GM21786 (cell line): ENCODE measurements at regions not wholly inside any gene's neighbourhood (a gene's known extent, or its start where the extent isn't known, plus 50 kb on each side); places are given as distances from the start of the nearest gene placed in this dataset.
"Not testable (repeated sequence)": the region's sequence is repeated elsewhere in the genome, so short reads cannot be mapped to it uniquely, and the experiment has no call there.

Experiments
- ATAC-seq: cut with Tn5 transposase; IDR thresholded peaks from one replicate; pipeline ENCODE4 v1.9.1; 2021; ENCODE audit not compliant: unreplicated experiment

DNA sequence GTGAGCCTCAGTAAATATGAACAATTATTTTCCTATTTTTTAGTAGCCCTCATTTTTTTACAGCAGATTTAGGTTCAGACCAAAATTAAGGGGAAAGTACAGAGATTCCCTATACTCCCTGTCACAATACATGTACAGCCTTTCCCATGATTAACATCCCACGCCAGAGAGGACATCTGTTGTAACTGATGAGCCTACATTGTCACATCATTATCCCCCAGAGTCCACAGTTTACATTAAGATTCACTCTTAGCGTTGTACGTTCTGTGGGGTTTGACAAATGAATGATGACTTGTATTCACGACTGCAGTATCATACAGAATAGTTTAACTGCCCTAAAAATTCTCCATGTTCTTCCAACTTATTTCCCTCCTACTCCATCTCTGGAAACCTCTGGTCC, 262.3 kb upstream of the MSX2 start:
- ATAC-seq: no peak

DNA sequence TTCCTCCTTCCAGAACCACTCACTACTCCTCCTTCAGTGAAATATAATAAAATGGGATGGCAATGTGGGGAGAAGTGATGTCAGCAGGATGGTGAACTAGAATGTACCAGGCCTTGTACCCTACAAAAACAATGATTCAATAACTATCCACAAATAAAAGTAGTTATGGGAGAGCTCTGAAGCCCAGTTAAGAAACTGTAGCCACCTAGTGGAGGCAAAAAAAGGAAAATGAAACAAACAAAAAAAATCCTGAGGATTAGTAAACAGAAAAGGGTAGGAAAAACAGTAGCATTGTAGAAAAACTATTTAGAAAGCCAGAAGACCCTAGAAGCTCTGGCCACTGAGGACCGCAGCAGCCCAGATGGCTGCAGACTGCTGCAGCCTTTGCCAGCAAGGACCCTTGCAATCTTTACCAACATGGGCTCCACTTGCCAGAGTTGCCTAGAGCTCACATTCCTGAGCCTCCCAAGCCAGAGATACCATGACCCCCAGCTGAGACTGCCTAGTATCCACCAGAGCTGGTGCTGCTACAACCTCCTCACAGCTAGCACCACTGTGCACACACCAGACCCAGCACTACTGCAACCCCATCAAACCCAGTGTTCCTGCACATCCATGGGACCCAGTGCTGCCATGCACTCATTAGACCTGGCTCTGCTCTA, 259.7 kb upstream of the MSX2 start:
- ATAC-seq: no peak

DNA sequence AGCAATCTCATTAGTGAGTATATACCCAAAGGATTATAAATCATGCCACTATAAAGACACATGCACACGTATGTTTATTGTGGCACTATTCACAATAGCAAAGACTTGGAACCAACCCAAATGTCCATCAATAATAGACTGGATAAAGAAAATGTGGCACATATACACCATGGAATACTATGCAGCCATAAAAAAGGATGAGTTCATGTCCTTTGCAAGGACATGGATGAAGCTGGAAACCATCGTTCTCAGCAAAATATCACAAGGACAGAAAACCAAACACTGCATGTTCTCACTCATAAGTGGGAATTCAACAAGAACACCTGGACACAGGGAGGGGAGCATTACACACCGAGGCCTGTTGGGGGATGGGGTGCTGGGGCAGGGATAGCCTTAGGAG, 252.9 kb upstream of the MSX2 start:
- ATAC-seq: not testable (repeated sequence)

DNA sequence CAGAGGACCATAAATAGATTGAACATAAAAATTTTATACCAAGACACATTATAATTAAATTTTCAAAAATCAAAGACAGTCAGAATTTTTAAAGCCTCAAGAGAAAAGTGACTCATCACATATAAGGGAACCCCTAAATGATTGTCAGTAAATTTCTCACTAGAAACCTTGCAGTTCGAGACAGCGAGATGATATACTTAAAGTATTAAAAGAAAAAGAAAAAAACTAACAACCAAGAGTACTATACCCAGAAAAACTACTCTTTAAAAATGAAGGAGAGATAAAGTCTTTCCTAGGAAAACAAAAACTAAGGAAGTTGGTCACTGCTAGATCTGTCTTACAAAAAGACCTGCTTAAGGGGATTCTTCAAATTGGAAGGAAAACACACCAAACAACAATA, 251.4 kb upstream of the MSX2 start:
- ATAC-seq: no peak

DNA sequence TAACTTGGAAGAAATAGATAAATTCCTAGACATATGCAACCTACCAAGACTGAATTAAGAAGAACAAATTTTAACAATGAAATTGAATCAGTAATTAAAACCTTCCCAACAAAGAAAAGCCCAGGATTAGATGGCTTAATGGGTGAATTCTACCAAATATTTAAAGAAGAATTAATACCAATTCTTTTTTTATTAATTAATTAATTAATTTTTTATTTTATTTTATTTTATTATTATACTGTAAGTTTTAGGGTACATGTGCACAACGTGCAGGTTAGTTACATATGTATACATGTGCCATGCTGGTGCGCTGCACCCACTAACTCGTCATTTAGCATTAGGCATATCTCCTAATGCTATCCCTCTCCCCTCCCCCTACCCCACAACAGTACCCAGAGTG, 248.4 kb upstream of the MSX2 start:
- not testable (repeated sequence) for ATAC-seq

DNA sequence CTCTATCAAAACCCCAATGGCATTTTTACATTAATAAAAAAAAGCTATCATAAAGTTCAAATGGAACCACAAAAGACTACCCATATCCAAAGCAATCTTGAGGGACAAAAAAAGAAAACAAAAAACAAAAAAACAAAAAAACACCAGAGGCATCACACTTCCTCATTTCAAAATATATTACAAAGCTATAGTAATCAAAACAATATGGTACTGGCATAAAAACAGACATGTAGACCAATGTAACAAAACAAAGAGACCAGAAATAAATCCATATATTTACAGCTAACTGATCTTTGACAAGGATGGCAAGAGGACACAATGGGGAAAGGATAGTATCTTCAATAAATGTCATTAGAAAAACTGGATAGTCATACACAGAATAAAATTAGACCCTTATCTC, 245.1 kb upstream of the MSX2 start:
- no peak for ATAC-seq

DNA sequence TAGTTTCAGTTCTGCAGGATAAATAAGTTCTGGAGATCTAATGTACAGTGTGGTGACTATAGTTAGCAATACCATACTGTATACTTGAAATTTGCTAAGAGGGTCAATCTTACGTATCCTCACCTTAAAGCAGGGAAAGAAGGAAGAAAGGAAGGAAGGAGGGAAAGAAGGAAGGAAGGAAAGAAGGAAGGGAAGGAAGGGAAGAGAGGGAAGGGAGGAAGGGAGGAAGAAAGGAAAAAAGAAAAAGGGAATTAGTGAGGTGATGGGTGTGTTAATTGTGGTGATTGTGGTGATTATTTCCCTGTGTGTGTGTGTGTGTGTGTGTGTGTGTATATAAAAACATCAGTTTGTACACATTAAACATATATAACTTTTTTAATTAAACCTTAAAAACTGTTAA, 242.6 kb upstream of the MSX2 start:
- ATAC-seq: no peak

DNA sequence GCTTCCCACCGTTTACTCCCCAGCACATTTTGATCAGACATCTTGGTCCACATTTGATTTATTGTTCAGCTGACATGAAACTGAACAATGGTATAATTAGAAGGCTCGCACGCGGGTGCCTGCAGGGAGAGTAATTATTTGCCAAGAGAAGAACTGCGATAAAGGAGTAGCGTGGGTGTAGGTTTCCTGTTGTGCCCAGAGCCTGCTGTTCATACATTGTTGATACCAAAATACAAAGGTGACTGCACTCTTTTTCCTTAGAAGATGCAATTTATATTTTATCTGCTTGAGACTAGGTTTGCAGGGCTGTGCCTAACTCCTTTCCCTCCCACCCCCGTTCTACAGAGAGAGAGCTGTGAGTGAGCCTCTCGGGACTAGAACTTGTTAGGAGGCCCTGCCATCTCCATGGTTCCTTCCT, 241.8 kb upstream of the MSX2 start:
- ATAC-seq: no peak

DNA sequence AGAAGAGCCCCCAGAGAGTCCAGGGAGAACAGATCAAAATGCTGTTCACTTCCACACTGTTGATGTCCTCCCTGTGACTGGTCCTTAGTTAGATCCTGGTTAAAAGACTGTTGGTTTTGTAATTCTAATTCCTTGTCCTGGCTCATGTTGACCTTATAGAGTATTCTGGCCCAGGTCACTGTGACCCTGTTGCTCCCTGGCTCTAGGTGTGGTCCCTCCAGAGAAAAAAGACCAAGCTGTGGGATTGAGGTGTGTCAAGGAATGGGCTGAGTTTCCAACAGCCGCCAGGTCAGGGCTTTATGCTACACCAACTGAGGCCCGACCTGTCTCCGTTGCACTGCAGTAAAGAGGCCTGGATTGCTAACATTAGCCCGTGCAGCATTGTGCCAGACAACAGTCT, 241.0 kb upstream of the MSX2 start:
- ATAC-seq: no peak

DNA sequence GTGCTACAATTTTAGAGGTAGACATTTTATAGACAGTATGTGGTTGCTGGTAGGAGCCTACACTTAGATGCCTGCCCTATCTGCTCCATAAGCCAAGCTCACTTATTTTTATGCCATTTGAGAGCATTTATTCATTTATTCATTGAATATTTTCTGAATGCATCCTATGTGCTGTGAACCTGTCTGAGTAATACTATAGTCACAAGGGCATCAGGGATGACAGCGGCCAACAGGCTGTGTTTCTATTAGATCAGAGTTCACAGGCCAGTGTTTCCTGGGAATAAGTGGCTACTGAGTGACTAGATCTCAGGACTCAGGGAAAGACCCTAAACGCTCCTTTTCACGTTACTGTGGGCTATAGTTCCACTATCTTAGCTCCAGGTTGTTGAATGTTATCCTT, 235.2 kb upstream of the MSX2 start:
- ATAC-seq: no peak

DNA sequence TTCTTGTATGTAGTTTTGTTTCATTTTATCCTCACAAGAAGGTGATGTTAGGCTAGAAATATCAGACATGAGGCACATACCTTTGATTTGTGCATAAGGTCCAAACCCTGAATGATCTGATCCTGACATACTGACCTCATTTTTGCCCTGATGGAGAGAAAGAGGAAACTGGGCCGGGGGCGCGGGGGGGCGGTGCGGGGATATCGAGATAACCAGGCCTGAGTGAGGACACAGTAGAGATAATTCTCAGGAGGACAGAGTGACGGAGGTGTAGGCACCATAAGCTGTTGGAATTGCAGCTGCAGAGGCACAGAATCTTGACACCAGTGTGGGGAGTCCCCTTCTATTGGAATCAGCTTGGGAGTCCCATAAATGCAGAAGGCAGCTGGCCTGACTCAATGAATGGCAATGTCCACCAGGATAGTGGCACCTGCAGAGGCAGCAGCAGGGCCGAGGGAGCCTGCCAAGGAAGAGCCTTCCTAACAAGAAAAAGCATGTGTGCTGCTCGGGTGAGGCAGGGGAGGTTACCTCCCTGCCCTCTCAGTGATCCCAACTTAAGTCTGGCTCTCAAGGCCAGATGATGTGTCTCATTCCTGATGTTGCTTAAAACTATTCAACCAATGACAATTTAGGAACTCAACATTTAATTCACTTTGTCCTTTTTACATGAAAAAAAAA, 234.3 kb upstream of the MSX2 start:
- no peak for ATAC-seq

DNA sequence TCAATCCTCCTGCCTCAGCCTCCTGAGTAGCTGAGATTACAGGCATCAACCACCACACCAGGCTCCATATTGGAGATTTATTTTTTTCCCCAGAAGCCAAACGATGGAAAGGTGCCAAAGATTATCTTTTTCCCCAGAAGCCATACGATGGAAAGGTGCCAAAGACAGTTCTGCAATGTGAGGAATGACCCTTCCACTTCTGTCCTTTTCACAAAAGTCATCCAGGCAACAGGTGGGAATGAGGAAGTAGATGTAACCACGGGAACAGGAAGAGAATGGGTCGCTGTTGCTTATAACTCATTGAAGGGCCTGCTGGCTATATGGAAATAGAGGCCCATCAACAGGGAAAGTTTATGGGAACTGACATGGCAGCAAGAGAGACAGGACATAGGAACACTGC, 233.7 kb upstream of the MSX2 start:
- no peak for ATAC-seq

DNA sequence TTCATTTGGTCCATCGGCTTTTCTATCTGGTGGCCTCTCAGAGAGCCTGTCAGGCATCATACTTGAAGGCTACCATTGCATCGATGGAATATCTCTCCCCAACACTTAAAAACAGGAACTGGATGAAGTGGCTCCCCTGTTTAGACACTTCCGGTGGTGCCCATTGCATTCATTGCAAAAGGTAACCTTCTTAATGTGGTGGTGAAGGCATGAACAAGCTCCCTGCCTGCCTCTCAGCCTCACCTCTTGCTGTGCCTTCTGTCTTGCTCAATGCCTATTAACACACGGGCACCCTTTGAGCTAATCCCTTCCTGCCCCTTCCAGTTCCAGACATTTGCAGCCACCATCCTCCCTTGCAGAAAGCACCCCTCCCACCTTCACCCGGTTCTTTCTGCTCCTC, 233.1 kb upstream of the MSX2 start:
- ATAC-seq: no peak

DNA sequence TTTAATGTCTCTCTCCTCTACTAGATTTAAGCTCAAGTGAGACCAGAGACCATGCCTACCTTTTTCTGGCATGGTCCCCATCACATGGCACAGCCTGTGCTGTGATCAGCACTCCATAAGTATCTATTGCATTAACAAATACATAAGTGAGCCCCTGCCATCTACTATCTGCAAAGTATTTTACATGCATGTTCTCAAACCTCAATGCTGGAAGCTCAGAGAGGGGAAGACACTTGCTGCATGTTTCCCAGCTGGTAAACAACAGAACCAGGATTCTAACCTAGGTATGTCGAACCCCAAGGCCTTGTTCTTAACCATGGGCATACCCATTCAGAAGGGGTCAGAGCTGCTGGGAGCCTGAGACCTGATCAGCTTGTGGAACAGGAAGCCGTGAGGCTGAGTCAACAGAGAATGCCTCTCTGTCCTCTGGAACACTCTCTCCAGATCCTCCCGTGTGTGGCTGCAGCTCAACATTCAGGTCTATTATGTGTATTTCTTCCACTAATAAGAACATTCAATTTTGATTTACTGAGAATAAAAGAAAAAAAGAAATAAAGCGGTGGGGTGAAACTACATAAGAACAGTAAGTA, 232.5 kb upstream of the MSX2 start:
- ATAC-seq: no peak

DNA sequence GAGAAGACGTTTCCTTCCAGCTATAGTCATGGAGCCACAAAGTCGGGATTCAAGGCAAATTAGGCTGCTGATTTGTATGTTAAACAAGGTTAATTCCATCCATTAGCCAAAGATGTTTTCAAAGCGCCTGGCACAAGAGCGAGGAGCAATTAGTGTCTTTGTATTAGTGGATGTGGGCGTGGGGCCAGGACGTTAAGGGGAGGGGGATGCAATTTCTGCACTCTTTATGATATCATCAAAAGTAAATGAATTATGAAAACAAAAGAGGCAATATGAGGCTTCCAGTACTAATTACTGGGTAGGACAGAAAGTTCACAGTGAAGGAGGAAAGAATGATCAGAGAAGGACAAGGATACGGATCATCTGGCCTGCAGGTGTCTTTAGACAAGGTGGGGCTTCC, 230.9 kb upstream of the MSX2 start:
- ATAC-seq: no peak

DNA sequence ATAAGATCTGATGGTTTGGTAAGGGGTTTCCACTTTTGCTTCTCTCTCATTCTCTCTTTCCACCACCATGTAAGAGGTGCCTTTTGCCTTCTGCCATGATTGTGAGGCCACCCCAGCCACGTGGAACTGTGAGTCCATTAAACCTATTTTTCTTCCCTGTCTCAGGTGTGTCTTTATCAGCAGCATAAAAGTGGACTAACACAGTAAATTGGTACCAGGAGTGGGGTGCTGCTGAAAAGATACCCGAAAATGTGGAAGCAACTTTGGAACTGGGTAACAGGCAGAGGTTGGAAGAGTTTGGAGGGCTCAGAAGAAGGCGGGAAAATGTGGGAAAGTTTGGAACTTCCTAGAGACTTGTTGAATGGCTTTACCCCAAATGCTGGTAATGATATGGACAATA, 226.4 kb upstream of the MSX2 start:
- ATAC-seq: not testable (repeated sequence)

DNA sequence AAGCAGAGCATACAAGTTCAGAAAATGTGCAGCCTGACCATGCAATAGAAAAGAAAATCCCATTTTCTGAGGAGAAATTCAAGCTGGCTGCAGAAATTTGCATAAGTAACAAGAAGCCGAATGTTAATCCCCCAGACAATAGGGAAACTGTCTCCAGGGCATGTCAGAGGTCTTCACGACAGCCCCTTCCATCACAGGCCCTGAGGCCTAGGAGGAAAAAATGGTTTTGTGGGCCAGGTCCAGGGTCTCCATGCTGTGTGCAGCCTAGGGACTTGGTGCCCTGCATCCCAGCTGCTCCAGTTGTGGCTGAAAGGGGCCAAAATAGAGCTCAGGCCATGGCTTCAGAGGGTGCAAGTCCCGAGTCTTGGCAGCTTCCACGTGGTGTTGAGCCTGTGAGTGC, 225.8 kb upstream of the MSX2 start:
- not testable (repeated sequence) for ATAC-seq

DNA sequence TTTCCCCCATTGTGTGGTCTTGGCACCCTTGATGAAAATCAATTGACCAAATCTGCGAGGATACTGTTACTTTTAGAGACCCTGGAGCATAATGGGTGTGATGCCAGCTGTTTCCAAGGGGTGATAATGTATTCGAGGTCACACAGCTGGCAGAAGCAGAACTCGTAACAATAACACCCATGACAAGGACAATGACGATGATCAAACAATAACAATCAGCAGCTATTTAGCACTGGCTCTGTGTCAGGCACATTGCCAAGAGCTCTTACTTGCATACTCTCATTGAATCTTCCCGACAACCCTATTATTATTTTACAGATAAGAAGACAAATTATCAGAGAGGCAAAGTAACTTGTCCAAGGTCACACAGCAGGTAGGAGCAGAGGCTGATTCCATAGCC, 223.7 kb upstream of the MSX2 start:
- ATAC-seq: no peak

DNA sequence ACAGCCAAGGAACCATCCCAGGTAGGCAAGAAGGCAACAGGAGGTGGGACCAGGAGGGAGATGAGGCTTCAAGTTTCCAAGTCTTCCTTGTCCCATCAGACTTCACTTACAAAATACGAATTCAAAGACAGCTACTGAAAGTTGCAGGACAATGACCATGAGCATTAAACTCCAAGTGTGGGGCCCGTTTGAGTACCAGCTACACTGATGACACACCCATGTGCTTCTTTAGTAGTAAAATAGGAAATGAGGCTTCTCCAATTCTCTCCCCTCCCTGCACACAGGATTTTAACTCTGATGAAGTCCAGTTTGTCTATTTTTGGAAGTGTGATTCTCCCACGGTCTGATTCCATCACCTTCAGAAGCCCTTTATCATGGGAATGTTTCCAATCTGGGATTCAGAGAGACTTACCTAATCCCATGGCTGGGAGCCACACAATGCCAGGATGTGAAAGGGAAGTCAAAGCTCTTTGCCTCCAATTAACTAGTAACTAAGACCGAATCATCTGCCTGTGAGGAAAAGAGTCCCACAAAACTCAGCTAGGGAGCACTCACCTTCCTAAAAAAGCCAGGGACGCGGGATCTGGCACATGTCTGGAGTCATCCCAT, 222.8 kb upstream of the MSX2 start:
- ATAC-seq: no peak

DNA sequence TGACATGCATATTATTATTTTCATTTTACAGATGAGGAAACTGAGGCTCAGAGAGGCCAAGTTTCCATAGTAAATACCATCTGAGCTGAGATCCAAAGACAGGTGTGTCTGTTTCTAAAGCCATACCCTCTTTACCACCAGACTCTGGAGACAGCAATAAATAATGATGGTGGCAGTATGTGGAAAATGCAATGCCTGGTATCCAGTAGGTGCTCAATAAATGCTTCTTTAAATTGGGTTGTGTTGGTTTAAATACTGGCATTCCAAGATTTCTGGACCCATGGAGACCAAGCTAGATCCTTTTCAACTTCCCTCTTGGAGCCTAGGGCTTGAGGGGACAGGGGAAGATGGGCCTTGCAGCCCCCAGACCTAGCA, 221.3 kb upstream of the MSX2 start:
- no peak for ATAC-seq

DNA sequence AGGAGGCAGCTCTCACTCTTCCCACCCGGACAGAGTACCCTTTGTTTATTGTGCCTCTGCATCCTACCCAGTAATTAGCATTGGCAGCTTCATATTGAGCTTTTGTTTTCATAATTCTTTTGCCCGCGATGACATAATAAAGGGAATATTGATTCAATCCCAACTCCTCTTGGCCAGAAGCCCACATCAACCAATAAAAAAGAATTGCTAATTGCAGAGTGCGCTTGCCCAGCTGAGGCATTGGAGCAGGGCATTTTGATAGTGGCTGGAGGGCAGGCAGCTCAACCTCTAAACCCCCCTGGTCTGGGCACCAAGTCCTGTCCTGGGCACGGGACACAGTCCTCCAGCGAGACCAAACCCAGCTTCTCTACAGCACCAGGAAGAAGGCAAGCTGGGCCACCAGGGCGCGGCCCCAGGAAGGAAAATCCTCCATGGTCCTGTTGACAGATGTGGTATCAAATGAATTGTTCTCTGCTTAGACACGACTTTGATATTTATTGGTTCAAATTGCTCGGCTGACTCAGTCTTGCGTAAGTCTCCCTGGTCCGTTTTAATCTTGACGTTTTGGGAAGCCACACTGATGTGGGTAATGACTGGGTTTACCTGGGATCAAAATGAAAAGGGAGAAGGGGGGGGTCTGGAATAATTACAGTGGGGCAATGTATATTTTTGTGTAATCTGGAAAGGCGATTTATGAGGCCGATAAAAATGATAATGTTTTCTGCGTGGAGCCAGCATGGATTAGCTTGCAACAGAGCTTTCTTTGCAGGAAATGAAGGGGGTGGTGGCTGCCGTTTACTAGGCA, 220.7 kb upstream of the MSX2 start:
- ATAC-seq: no peak
